ENCODE measurements at regions not wholly inside any gene's neighbourhood (a gene's known extent, or its start where the extent isn't known, plus 50 kb on each side); places are given as distances from the start of the nearest gene placed in this dataset.

DNA sequence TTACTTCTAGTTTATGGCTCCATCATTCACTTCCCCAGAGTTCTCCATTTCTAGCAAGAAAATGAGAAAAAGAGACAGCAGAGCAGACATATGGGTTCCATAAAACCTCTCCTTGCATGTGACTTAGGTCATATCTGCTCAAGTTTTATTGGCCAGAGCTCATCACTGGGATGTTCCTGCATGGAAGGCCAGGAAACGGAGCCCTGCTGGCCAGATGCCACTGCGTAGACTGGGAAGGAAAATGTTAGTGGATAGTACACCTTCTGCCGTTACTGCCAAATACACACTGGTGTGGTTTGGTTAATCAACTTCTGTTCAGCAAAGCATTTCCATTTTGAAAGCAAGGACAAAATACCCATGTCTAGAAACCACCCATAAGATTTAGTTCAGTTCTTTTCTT lies 220.6 kb upstream of the TSHZ2 start:
- no peak for TF ChIP-seq EP300 (IDR thresholded peaks at IDR 0.05)
- TF ChIP-seq, protein P1, sequence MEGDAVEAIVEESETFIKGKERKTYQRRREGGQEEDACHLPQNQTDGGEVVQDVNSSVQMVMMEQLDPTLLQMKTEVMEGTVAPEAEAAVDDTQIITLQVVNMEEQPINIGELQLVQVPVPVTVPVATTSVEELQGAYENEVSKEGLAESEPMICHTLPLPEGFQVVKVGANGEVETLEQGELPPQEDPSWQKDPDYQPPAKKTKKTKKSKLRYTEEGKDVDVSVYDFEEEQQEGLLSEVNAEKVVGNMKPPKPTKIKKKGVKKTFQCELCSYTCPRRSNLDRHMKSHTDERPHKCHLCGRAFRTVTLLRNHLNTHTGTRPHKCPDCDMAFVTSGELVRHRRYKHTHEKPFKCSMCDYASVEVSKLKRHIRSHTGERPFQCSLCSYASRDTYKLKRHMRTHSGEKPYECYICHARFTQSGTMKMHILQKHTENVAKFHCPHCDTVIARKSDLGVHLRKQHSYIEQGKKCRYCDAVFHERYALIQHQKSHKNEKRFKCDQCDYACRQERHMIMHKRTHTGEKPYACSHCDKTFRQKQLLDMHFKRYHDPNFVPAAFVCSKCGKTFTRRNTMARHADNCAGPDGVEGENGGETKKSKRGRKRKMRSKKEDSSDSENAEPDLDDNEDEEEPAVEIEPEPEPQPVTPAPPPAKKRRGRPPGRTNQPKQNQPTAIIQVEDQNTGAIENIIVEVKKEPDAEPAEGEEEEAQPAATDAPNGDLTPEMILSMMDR (IDR thresholded peaks at IDR 0.05) = no peak
- no peak for TF ChIP-seq POLR2A (IDR thresholded peaks at IDR 0.05)
- no peak for TF ChIP-seq POLR2AphosphoS5 (IDR thresholded peaks at IDR 0.05)

Measured in gastroesophageal sphincter (tissue), 3 donors.